HG03196 (cell line): ENCODE measurements at regions not wholly inside any gene's neighbourhood (a gene's known extent, or its start where the extent isn't known, plus 50 kb on each side); places are given as distances from the start of the nearest gene placed in this dataset.

Experiments used
- ATAC-seq: cut with Tn5 transposase; IDR thresholded peaks from one replicate; pipeline ENCODE4 v1.9.1; 2021; ENCODE audit not compliant: unreplicated experiment

DNA sequence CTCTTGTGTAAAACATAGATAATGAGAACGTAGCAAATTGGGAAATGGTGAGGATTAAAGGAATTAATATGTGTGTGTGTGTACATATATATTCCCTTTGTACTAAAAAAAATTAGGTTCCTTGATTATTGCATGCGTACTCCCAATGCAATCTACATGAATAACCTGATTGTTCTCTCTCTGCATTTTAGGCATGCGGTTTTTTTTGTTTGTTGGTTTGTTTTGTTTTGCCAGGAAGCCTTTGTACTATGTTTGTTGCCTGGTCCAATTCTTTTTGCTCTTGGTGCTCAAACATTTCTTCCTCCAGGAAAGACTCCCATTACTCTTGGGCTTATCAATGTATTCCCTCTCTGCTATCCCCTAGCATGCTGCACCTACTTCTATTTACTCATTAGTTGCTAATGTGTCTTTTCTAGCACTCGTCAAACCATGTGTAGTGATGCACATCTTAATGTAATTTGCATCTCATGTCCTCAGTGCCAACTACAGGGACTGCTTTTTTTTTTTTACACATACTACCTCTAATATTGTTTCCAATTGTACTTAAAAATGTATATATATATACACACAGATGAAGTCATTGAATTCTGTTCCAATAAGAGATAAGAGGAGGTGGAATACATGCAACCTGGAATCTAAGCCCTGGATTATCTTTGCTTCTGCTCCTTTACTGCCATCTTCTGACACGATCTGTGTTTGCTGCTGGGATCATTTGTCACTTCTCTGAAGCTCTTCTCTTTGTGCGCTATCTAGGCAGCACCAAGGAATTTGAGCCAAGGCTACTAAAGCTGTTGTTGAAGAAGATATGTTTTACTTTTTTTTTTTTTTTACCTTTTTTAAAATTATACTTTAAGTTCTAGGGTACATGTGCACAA lies 197.2 kb upstream of the ANO3 start:
- ATAC-seq = no peak

DNA sequence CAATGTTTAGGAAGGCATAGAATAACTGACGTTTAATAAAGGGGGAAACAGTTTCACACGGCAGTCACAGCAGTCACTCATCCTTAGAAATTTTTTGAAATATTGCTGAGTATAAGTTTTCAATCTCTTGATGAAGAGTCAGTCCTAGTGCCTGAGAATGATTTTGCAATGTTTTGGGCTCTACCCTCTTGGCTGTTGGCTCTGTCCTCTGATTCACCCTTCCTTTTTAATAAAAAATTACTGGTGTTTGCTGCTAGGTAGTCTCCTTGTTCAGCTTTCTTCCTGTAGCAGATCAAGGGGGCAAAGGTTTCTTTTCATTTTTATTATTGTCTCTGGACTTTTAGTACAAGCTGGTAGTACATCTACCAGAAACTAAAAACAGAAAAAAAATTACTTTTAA lies 194.3 kb upstream of the ANO3 start:
- ATAC-seq = no peak

DNA sequence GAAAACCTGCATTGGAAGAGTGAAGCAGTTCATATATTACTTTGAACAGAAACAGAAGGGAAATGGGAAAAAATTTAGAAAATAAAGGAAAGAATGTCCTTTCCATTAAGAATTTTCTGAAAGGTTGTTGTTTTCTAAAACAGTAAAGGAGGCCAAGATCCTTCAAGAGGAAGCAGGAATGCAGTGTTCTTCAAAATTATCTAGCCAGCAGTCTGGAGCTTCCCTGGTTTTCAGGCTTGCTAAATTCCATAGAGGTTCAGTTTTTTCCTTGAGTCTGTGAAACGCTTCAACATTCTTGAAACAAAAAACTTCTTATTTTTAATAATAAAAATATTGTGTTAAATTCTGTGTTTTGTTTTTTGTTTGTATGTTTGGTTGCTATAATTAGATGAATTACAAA lies 189.0 kb upstream of the ANO3 start:
- ATAC-seq = no peak

DNA sequence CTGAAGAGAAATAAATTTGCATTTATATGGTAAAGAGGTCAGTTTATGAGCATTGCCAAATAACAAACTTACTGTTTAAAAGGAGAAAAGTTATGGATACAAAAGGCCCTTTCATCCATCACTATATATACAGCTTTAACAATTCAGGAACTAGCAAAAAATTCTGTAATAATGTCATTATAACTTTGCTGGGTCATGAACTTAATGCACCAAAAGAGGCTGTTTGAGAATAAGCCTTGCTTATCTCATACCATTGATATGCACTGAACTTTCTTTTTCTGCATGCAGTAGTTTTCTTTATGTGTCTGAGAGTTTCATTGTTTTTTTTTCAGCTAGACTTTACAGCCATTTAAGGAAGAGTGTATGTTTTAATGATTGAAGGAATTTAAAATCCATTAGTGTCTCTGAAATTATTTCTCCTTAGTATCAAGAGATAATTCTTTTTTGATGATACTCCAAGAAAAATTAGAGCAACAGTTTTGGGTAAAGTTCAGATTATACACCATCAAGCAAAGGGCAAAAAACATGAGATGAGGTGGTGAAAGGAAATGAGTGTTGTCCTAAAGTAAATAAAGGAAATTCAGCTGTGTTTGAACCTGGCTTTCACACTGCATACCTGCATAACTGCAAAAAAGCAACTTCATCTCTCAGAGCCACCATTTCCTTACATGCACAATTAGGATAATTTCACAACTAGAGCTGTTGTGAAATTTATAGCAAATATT lies 188.2 kb upstream of the ANO3 start:
- ATAC-seq = no peak

DNA sequence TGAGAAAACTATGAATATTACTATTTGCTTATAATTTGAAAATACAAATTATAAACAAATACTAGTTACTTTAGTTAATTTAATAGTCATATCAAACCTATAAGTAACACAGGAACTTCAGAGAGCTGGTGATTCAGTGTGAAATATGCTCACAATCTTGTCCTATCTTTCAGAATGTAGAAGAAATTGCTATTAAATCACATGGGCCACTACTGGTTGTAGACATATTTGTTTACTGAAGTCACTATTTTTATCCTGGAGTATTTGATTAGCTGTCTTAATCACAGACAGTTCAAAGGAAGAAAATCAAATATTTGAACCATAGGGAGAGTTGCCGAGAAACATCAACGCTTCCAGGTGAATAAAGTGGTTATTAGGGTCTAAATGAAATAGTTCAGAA lies 187.6 kb upstream of the ANO3 start:
- ATAC-seq = no peak

DNA sequence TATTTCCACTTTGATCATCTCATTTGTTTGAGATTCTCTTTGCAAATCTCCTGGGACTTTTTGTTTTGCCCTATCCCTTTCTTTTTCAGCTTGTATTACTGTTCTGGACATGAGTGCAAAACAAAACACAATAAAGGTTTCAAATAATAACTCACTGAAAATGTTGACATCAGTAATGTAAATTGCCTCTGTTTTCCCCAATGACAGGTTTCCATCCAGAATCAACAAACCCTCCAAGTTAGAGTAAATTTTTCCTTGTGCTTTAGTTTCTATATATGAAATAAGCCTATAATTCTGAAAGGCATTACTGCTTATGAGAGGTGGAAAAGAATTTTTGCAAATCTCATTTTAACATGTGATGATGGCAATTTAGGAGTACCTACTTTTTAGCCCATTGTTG lies 187.0 kb upstream of the ANO3 start:
- no peak for ATAC-seq

DNA sequence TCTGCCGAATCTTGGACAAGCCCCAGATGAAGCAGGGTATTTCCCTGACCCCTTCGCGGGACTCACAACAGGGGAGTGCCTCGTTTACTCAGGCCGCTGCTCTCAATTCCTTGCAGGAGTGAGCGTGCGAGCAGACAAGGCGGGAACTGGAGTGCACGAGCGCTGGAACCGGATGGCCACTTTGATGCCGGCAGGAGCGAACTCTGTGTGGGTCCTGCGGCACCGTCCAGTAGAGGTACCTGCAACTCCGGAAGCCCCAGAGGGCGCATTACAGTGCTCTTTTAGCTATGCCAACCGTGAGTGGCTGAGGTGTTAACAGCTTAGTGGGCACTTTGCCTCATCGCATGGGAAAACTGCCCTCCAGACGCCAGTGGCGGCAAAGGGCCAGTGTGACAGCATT lies 182.3 kb upstream of the ANO3 start:
- ATAC-seq = no peak

DNA sequence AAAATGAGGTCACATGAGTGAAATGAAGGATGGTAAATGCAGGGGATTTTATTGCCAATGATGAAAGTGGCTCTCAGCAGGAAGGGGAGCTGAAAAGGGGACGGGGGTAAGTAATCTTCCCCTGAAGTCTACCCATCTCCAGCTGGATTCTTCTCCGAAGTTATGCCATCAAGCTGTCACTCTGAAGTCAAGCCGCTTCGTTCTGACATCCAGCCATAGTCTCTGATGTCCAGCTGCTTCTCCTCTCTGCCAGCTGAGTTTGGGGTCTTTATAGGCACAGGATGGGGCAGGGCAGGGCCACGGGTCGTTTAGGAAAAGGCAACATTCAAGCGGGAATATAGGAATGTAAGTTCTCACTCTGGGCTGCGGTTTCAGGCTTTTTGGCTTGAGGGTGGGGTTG lies 181.9 kb upstream of the ANO3 start:
- ATAC-seq = no peak

DNA sequence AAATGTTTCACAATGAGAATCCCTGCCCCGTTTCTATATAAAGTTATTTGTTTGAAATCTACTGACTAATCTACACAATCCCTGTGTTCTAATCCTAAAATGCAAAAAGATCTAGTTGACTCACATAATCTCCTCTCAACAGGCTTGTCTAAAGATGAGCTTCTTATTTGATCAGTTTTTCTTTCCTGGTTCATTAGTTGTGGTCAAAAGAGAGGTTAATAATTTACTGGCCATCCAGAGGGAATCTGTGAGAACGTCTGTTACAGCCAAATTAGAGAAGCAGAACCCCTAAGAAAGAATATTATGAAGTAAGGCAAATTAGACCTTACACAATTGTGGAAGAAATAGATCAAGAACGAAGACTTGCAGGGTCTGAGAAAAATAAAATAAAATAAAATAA lies 173.7 kb upstream of the ANO3 start:
- ATAC-seq = no peak

DNA sequence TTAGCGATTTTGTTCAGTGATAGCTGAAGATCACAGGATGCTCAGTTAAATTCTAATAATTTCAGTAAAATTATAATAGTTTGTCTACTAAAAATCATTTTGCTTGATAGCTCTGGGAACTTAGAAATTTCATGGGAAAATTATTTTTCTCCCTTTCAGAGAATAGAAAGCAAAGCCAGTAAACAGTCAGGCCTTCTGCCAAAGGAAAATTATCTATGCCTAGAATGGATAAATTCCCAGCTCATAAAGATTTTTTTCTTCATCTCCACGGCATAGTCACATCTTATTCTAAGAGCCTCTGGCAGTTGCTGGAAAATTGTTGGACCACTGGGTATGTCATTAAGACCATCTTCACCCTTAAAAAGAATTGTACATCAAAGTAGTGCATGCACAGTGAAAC lies 169.6 kb upstream of the ANO3 start:
- no peak for ATAC-seq

DNA sequence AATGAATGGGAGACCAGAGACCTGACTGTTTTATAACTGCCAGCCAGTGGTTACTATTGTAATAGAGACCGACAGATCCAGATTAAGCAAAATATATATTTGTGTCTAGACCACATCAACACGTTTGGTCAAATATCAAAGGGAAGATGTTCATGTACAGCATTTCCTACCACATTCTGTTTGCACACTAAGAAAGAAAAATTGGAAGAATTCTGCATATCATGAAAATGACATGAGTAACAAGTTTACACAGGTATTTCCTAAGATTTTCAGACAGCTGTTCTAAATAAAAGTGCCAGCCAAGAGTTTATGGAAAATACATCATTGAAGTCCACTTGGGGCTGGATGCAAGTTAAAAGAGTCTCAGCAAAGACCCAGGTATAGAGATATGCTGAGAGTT lies 145.5 kb upstream of the ANO3 start:
- ATAC-seq = no peak

DNA sequence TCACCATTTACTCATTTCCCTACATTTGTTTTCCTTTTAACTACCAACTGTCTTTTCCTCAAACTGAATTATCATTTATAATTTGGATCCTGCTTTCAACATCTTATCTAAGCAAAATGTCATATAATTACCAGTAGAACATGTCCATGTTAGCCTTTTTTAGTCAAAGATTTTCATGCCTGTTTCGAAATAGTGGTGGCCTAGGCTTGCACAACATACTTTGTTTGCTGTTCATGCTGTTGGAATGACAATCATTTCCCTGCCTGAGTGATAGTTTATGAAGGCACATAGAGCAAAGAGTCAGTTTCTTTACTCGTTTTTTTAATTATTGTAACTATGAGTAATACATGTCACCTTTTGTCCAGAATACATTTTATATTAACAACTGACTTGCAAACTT lies 144.3 kb upstream of the ANO3 start:
- ATAC-seq = no peak

DNA sequence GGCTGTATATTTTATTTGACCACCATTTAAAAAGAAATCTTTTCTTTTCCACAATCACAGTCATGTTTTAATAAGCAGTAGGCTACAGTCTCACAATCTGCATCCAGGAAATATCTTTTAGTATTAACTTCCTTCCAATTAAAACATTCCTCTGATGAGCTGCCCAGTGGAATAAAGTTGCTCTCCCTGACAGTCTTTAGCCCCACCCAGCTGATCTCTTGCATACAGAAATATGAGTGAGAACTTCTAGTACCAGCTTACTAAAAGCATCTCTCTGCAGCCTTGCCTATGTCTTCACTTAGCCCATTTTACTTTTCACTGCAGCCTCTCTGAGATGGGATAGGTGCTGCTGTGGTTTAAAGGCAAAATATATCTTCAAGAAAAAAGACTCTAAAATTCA lies 143.4 kb upstream of the ANO3 start:
- ATAC-seq = no peak

DNA sequence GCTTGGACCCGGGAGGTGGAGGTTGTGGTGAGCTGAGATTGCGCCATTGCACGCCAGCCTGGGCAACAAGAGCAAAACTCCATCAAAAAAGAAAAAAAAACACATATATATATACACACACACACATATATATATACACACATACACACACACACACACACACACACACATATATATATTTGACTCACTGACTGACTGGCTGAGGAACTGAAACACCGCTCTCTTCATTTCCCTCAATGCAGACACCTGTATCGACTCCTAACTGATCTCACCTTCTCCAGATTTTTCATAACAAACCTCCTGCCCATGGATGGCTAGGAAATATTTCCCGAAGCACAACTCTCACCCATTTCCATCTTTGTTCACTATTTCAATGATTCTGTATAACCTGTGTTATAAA lies 140.7 kb upstream of the ANO3 start:
- no peak for ATAC-seq

DNA sequence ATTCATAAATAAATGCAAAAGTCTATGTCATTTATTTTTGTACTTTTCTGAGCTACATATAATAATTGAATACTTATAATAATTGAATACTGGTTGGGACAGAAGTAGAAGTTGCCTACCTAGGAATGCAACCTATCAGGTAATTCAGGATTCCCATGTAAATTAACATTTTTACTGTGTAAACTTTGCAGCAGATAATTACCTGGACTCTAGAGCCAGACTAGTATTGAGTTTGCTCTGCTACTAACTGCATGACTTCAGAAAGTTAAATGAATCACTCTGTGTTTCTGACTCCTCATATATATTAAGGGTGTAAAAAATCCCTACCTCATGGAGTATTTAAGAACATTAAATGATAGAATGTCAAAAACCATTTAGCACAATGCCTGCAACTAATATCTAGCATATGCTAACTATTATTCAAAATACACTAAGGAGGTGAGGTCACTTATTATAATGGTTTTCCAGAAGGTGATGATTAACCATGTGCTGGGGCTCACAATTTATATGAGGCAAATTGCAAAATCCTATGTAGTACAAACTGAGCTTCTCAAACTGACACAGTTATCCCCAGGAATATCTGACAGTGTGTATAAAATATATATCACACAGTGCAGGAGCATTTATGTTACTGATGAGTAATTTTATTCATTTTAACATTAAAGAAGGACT lies 138.1 kb upstream of the ANO3 start:
- ATAC-seq = no peak

DNA sequence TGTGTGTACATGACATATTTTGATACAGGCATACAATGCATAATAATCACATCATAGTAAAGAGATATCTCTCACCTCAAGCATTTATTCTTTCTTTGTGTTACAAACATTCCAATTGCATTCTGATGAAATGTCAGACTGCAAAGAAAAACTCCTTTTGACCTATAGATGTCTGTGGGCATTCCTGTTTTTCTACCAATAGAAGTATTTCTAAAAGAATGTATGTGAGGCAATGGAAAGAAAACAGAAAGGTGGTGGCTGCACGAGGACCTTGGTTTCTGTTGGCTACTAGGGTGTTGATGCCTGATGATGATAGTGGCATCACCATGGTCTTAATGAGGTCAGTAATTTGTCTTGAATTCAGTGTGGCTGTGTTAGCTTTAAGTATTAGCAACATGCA lies 137.0 kb upstream of the ANO3 start:
- no peak for ATAC-seq

DNA sequence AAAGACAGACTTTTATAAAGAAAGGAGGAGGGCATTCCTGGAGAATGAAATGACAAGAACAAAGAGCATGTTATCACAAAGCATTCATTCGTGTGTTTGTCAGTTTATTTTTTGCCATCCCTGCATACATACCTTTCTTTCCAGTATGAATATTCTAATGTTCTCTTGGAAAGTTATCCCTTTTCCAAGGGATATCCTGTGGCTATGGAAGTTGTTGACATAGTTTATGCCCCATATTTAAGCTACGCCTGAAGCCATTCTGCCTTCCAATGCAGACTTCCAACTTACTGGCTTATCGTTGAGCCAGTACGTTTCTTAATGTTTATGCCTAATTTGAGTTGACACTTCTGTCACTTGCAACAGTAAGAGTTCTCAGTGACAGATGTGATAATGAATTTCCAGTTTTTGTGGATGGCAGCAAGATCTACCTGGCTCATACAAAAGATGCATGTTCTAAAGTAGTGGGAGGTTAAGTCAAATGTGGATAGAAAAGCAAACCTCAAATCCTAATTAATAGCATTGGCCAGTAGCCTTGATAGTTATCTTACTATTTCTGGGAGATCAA lies 133.3 kb upstream of the ANO3 start:
- no peak for ATAC-seq

DNA sequence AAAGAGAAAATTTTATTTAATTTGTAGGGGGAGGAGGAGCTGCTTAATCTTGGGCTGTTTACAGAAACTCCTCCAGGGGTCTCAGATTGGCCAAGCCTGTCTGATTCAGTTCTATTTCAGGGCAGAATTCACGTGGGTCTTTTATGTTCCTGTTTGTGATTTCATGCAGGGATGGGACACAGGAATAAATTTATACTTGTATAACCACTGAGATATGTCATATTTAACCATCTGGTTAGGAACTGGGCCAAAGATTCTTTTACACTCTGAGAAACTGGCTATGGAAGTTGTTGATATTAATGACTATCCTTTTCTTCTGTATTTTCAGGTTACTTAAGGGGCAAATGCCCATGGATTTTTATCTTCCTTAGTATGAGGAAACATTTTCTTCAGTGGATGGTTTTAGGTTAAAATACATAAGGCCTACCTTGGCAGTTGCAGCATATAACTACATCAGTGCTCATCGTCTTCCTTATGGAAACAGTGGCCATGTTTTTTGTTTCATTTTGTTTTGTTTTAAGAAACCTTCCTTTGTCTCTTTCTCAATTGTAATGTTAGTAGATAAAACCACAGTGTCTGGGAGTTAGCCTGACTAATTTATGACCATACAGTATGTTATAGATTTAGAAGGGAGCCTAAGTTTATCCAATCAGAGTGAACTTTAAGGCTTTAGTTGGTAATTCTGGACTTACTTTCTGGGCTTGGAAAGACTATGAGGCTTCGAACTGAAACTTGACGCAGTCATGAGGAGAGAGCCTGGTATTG lies 132.4 kb upstream of the ANO3 start:
- no peak for ATAC-seq

DNA sequence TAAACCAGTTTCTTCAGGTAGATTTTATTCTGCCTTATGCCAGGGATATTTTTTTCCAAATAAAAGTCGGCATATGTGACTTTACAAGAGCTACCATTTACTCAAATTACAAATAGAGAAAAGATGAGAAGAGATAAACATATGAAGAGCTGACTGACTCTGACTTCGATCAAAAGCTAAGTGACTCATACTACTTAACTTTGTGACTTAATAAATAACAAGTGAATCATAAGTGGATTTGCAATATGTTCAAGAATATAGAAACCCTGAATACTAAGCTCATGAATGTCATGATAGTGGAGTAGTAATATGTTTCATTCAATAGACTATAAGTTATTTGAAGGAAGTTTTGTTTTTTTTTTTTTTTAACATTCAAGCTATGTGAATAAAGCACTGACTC lies 130.5 kb upstream of the ANO3 start:
- no peak for ATAC-seq

DNA sequence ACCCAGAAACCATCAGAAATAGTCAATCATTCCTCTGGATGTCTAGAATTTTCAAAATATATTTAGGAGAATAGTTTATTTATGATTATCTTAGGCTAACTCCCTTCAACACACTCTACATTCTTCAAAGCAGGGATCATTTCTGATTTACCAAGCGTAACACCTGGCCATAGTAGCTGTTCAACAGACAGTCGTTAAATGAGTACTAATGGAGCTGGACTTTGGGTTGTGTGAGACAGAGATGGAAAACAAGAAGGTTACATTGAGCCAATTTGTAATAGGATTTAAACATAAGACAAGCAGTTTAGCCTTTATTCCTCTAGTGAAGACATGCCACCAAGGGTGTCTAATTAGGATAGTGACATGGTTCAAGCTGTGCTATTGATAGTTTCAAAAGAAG lies 129.2 kb upstream of the ANO3 start:
- no peak for ATAC-seq

DNA sequence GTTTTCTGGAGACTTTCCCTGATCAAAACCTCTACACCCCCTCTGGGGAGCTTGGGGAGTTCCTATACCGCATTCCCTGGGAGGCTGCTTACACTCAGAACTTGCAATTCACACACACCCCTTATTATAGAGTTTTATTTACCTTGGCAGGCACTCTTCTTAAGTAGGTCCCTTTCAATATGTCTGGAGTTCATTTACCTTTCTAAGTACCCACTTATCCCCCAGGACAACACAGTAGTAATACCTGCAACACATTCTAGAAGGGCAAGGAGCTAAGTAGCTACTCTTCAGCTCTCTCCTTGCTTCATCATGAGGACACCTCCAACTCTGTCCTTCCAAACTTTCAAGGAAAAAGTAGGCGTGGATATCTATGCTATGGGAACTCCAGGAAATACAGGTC lies 127.8 kb upstream of the ANO3 start:
- ATAC-seq = no peak
